Ascending aorta (tissue), 2 donors: ENCODE measurements at regions not wholly inside any gene's neighbourhood (a gene's known extent, or its start where the extent isn't known, plus 50 kb on each side); places are given as distances from the start of the nearest gene placed in this dataset.

Experiments used
- DNase-seq, 2 donors: peaks; one replicate each; pipeline ENCODE4 v3.0.0-alpha.2; 2019; ENCODE audit warnings: low spot score in 2 of 2
- H3K27ac ChIP-seq, 2 donors: fragments of 200-600 bp; sonication (generic); one replicate each; pipeline ENCODE4 v1.5.1; 2016 to 2017; ENCODE audit warnings: mild to moderate bottlenecking in 1 of 2
- H3K27me3 ChIP-seq: fragments of 200-600 bp; sonication (generic); one replicate; pipeline ENCODE4 v1.5.1; 2017
- H3K36me3 ChIP-seq, 2 donors: fragments of 200-600 bp; sonication (generic); one replicate each; pipeline ENCODE4 v1.5.1; 2016
- H3K4me1 ChIP-seq, 2 donors: fragments of 200-600 bp; sonication (generic); one replicate each; pipeline ENCODE4 v1.5.1; 2016 to 2017; ENCODE audit warnings: mild to moderate bottlenecking in 1 of 2
- H3K4me3 ChIP-seq, 2 donors: fragments of 200-600 bp; sonication (generic); one replicate each; pipeline ENCODE4 v1.5.1; 2016 to 2017; ENCODE audit warnings: mild to moderate bottlenecking in 1 of 2
- H3K9me3 ChIP-seq, 2 donors: fragments of 200-600 bp; sonication (generic); one replicate each; pipeline ENCODE4 v1.5.1; 2016
- CTCF ChIP-seq, 3 experiments: fragments of 200-600 bp in 2 of 3; fragments of 450-650 bp in 1 of 3; sonication (generic) in 2 of 3; IDR thresholded peaks; one replicate each; pipeline ENCODE4 v1.5.1; 2016 to 2019; ENCODE audit warnings: antibody characterized with exemption in 3 of 3, mild to moderate bottlenecking in 1 of 3, moderate library complexity in 1 of 3
- intact Hi-C: fragments of 100-400 bp; cut with DNase I; formaldehyde crosslinking; loops from one replicate; pipeline ENCODE4 v1.15.1; 2023

- H3K27me3 ChIP-seq = no peaks in the 10 kb centered on the region
- H3K36me3 ChIP-seq = no peaks in the 10 kb centered on the region
- intact Hi-C loops = no loop called here
- no peak for DNase-seq
- H3K27ac ChIP-seq = no peak overlapping the region
- H3K4me3 ChIP-seq = no peak overlapping the region
- no peaks in the 10 kb centered on the region for H3K4me1 ChIP-seq
- no peak for TF ChIP-seq CTCF (IDR thresholded peaks at IDR 0.05)
- no peaks in the 10 kb centered on the region for H3K9me3 ChIP-seq
These were observed 1108.7 kb downstream of the NCAM2 start for GRCh38 chr21:22106720-22107410.

GRCh38 chr21:22115746-22116145 is 1117.5 kb downstream of the NCAM2 start:
- Histone ChIP-seq H3K27ac (no peak overlapping the region), H3K4me1 (no peaks in the 10 kb centered on the region), H3K27me3 (no peaks in the 10 kb centered on the region), H3K4me3 (no peak overlapping the region), H3K36me3 (no peaks in the 10 kb centered on the region), H3K9me3 (no peaks in the 10 kb centered on the region)
- no peak for DNase-seq
- no peak for TF ChIP-seq CTCF (IDR thresholded peaks at IDR 0.05)
- intact Hi-C loops = no loop called here

GRCh38 chr21:22120616-22121266 is 1122.5 kb downstream of the NCAM2 start:
- intact Hi-C loops = no loop called here
- no peaks in the 10 kb centered on the region for H3K9me3 ChIP-seq
- no peaks in the 10 kb centered on the region for H3K4me1 ChIP-seq
- H3K27me3 ChIP-seq = no peaks in the 10 kb centered on the region
- no peak for DNase-seq
- H3K4me3 ChIP-seq = no peak overlapping the region
- H3K36me3 ChIP-seq = no peaks in the 10 kb centered on the region
- no peak for TF ChIP-seq CTCF (IDR thresholded peaks at IDR 0.05)
- H3K27ac ChIP-seq = no peak overlapping the region

GRCh38 chr21:22125581-22125980 is 1127.4 kb downstream of the NCAM2 start:
- no peak overlapping the region for H3K4me3 ChIP-seq
- no peaks in the 10 kb centered on the region for H3K4me1 ChIP-seq
- H3K27me3 ChIP-seq = no peaks in the 10 kb centered on the region
- H3K36me3 ChIP-seq = no peaks in the 10 kb centered on the region
- no peak for TF ChIP-seq CTCF (IDR thresholded peaks at IDR 0.05)
- no peaks in the 10 kb centered on the region for H3K9me3 ChIP-seq
- H3K27ac ChIP-seq = no peak overlapping the region
- intact Hi-C loops = no loop called here
- DNase-seq = no peak

GRCh38 chr21:22128671-22129070 is 1130.5 kb downstream of the NCAM2 start:
- TF ChIP-seq CTCF (IDR thresholded peaks at IDR 0.05) = no peak
- no peaks in the 10 kb centered on the region for H3K36me3 ChIP-seq
- no peaks in the 10 kb centered on the region for H3K27me3 ChIP-seq
- intact Hi-C loops = no loop called here
- no peaks in the 10 kb centered on the region for H3K4me1 ChIP-seq
- H3K27ac ChIP-seq = no peak overlapping the region
- no peaks in the 10 kb centered on the region for H3K9me3 ChIP-seq
- DNase-seq = no peak
- H3K4me3 ChIP-seq = no peak overlapping the region
